GM21737 (cell line): ENCODE measurements at regions not wholly inside any gene's neighbourhood (a gene's known extent, or its start where the extent isn't known, plus 50 kb on each side); places are given as distances from the start of the nearest gene placed in this dataset.
"Not testable (repeated sequence)": the region's sequence is repeated elsewhere in the genome, so short reads cannot be mapped to it uniquely, and the experiment has no call there.

ENCODE experiments used
- ATAC-seq: cut with Tn5 transposase; IDR thresholded peaks from one replicate; pipeline ENCODE4 v1.9.1; 2021; ENCODE audit warnings: mild to moderate bottlenecking, moderate library complexity; ENCODE audit not compliant: unreplicated experiment

GRCh38 chr16:29190553-29191431 lies 205.9 kb downstream of the LAT start:
- ATAC-seq, result not testable (repeated sequence)

- ATAC-seq, result not testable (repeated sequence)
These were observed 204.0 kb downstream of the LAT start for GRCh38 chr16:29188806-29189205.

- ATAC-seq, result not testable (repeated sequence)
These were observed 201.7 kb downstream of the LAT start for GRCh38 chr16:29186306-29187220.

GRCh38 chr16:29185872-29186271 lies 201.0 kb downstream of the LAT start:
- not testable (repeated sequence) for ATAC-seq

- not testable (repeated sequence) for ATAC-seq
These were observed 200.0 kb downstream of the LAT start for GRCh38 chr16:29184738-29185438.

- ATAC-seq, result not testable (repeated sequence)
These were observed 198.4 kb downstream of the LAT start for GRCh38 chr16:29182940-29183868.

- no peak for ATAC-seq
These were observed 197.6 kb downstream of the LAT start for GRCh38 chr16:29182501-29182900.

GRCh38 chr16:29181921-29182411 lies 197.1 kb downstream of the LAT start:
- ATAC-seq, result not testable (repeated sequence)

GRCh38 chr16:29181254-29181780 lies 196.5 kb downstream of the LAT start:
- ATAC-seq, result not testable (repeated sequence)

- not testable (repeated sequence) for ATAC-seq
These were observed 195.4 kb downstream of the LAT start for GRCh38 chr16:29180206-29180600.

- ATAC-seq, result not testable (repeated sequence)
These were observed 194.8 kb downstream of the LAT start for GRCh38 chr16:29179401-29180205.

GRCh38 chr16:29177888-29178726 lies 193.3 kb downstream of the LAT start:
- not testable (repeated sequence) for ATAC-seq

- not testable (repeated sequence) for ATAC-seq
These were observed 192.5 kb downstream of the LAT start for GRCh38 chr16:29177203-29177887.

GRCh38 chr16:29176822-29177202 lies 192.0 kb downstream of the LAT start:
- ATAC-seq, result not testable (repeated sequence)

GRCh38 chr16:29176154-29176470 lies 191.3 kb downstream of the LAT start:
- not testable (repeated sequence) for ATAC-seq

- ATAC-seq, result not testable (repeated sequence)
These were observed 190.7 kb downstream of the LAT start for GRCh38 chr16:29175411-29176153.
